Activated CD4-positive, alpha-beta T cell treated with anti-CD3 and anti-CD28 coated beads, Interleukin-2, amount 10 ng/mL, durations not matched to agents 24 days and 14 days (primary cell): ENCODE measurements at regions not wholly inside any gene's neighbourhood (a gene's known extent, or its start where the extent isn't known, plus 50 kb on each side); places are given as distances from the start of the nearest gene placed in this dataset.

Experiments used
- DNase-seq: peaks from one replicate; pipeline ENCODE4 v3.0.0; 2022
- H3K27ac Mint-ChIP-seq: one replicate; pipeline ENCODE4 v1.8.0; 2022; ENCODE audit warnings: mild to moderate bottlenecking, mixed read lengths
- H3K27me3 Mint-ChIP-seq: one replicate; pipeline ENCODE4 v1.8.0; 2022; ENCODE audit warnings: mixed read lengths
- H3K36me3 Mint-ChIP-seq: one replicate; pipeline ENCODE4 v1.8.0; 2022; ENCODE audit warnings: low read depth, mild to moderate bottlenecking, mixed read lengths
- H3K4me1 Mint-ChIP-seq: one replicate; pipeline ENCODE4 v1.8.0; 2021; ENCODE audit warnings: mixed read lengths
- H3K4me3 Mint-ChIP-seq: one replicate; pipeline ENCODE4 v1.8.0; 2022; ENCODE audit warnings: mild to moderate bottlenecking, moderate library complexity, mixed read lengths
- H3K9me3 Mint-ChIP-seq: one replicate; pipeline ENCODE4 v1.8.0; 2021; ENCODE audit warnings: mixed read lengths
- intact Hi-C: fragments of 100-400 bp; cut with micrococcal nuclease; formaldehyde crosslinking; loops from one replicate; pipeline ENCODE4 v1.15.1; 2023

DNA sequence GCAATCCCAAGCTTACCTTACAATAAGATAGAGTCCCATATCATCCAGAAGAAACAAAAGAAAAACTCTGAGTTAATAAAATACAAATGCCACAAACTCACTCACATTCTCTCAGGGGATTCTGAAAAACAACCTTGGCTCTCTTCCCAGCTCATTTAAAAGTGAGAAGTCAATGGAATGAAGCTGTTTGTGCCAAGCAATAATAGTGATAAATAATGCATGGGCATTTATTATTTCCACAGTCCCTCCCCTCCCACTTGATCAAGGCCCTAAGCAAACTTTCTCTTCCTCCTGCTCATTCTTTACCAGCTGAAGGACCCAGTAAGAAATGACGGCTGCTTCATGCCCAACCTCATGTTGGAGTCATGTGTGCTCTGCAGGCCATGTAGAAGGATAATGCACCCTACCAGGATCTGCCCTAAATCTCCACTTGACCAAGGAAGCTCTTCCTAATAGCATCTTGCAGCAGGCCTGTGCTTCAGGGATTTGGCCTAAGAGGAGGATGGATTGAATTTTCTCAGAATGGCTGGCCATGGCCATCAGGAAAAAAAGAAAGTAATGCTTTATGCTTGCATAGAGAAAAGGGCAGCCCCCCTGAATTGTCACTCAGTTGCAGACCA is 451.3 kb downstream of the GPAM start:
- Mint-ChIP-seq H3K4me3 (no peak overlapping the region), H3K27ac (no peak overlapping the region), H3K4me1 (no peaks in the 10 kb centered on the region), H3K27me3 (no peaks in the 10 kb centered on the region), H3K36me3 (no peaks in the 10 kb centered on the region), H3K9me3 (no peaks in the 10 kb centered on the region)
- intact Hi-C loops: no loop called here
- DNase-seq: no peak

DNA sequence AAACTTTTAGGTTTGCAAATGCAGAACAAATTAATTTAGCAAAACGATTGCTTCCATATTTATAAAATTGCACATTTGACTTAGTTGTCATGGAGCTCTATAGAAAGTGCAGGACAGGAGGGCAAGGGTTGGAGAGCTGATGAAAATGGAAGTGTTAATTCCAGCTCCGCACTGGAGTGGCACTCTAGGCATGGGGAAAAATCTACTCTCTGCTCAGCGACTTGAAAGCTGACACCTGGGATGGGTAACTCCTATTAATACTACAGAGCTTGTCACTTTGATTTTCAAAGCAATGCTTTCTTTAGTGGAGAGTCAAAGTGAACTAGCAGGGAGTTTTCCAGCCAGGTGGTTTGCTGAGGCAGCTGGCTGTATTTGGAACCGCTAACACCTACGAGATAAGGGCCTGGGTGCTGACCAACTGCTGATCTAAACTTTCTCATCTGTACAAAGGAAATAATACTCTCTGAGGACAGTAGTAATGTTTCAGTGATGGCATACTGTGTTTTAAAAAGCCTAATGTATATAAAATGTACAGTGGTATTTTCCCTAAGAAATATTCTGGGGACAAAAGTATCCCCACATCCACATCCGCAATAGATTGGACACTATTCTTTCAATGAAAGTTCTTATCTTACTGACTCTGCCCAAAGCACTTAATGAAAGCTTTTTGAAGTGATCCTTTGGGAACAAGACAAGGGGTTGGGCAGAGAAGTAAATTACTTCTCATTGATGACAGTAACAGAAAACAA is 444.3 kb downstream of the GPAM start:
- DNase-seq: no peak
- no peak overlapping the region for H3K4me3 Mint-ChIP-seq
- intact Hi-C loops: no loop called here
- no peak overlapping the region for H3K27ac Mint-ChIP-seq
- no peaks in the 10 kb centered on the region for H3K36me3 Mint-ChIP-seq
- no peaks in the 10 kb centered on the region for H3K4me1 Mint-ChIP-seq
- H3K9me3 Mint-ChIP-seq: no peaks in the 10 kb centered on the region
- no peaks in the 10 kb centered on the region for H3K27me3 Mint-ChIP-seq

DNA sequence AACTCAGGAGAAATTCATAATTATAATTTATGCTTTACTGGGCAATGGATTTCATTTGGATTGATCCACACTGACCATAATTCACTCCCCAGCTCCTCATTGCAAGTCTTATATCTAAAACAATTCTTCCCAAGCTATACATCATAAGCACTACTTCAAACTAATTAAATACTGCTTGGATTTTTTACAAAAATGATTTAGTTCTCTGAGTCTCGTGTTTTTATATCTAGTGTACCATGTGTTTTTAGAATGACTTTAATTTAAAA is 443.8 kb downstream of the GPAM start:
- intact Hi-C loops: no loop called here
- Mint-ChIP-seq H3K27ac (no peak overlapping the region), H3K4me3 (no peak overlapping the region), H3K36me3 (no peaks in the 10 kb centered on the region), H3K4me1 (no peaks in the 10 kb centered on the region), H3K9me3 (no peaks in the 10 kb centered on the region), H3K27me3 (no peaks in the 10 kb centered on the region)
- no peak for DNase-seq

DNA sequence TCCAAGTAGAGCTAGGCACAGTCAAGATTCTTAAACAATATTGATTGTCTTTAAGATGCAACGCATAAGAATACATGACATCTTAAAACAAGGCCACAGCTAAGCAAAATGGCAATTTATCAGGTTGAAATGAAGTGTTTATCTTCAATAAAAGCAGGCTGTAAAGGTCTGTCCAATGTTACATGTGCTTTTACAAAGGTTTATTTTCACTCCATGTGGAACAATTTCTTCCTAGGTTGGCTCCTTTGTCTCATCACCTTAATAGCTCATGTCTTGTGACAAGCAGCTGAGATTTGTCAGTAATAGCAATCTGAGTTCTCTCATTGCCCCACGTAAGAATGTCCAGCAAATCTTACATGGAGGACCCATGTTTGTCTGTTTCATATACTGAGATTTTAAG is 437.6 kb downstream of the GPAM start:
- H3K4me3 Mint-ChIP-seq: no peak overlapping the region
- no peaks in the 10 kb centered on the region for H3K4me1 Mint-ChIP-seq
- no peaks in the 10 kb centered on the region for H3K9me3 Mint-ChIP-seq
- no peak for DNase-seq
- H3K27ac Mint-ChIP-seq: no peak overlapping the region
- H3K27me3 Mint-ChIP-seq: no peaks in the 10 kb centered on the region
- intact Hi-C loops: no loop called here
- no peaks in the 10 kb centered on the region for H3K36me3 Mint-ChIP-seq

DNA sequence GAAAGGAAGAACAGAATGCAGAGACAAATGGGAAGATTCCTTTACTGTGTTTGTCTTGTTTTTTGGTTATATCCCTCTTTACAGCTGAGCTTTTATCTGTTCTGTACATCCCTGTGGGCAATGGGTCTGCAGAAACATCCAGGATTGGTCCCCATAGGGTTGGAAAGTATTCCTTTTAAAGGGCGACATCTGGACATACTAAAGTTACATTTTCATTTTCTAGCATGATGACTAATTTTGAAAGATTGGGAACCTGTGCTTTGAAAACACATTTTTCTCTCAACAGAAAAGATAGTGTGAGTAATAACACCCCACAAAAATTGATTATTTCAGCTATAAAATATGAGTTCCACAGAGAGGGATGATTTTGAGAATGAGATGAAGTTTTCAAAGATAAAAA is 435.8 kb downstream of the GPAM start:
- H3K27ac Mint-ChIP-seq: no peak overlapping the region
- no peaks in the 10 kb centered on the region for H3K36me3 Mint-ChIP-seq
- intact Hi-C loops: no loop called here
- H3K4me1 Mint-ChIP-seq: no peaks in the 10 kb centered on the region
- no peaks in the 10 kb centered on the region for H3K27me3 Mint-ChIP-seq
- no peak overlapping the region for H3K4me3 Mint-ChIP-seq
- no peaks in the 10 kb centered on the region for H3K9me3 Mint-ChIP-seq
- DNase-seq: no peak

DNA sequence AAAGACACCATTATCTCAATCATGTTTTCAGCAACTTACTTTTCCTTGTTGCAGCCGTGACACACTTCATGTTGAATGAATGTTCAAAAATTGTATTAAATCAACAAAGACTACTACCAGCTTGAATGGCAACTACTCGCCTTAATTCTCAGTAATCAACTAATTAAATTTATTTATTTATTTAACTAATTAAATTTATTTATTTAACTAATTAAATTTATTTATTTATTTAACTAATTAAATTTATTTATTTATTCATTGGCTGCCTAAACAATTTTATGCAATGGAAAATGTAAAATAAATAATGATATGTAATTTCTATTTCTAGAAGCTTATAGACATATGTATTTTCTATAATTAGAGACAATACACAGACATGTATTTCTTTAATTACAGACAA is 435.4 kb downstream of the GPAM start:
- no peak overlapping the region for H3K27ac Mint-ChIP-seq
- intact Hi-C loops: no loop called here
- no peaks in the 10 kb centered on the region for H3K4me1 Mint-ChIP-seq
- no peaks in the 10 kb centered on the region for H3K27me3 Mint-ChIP-seq
- no peak overlapping the region for H3K4me3 Mint-ChIP-seq
- no peaks in the 10 kb centered on the region for H3K36me3 Mint-ChIP-seq
- no peaks in the 10 kb centered on the region for H3K9me3 Mint-ChIP-seq
- DNase-seq: no peak

DNA sequence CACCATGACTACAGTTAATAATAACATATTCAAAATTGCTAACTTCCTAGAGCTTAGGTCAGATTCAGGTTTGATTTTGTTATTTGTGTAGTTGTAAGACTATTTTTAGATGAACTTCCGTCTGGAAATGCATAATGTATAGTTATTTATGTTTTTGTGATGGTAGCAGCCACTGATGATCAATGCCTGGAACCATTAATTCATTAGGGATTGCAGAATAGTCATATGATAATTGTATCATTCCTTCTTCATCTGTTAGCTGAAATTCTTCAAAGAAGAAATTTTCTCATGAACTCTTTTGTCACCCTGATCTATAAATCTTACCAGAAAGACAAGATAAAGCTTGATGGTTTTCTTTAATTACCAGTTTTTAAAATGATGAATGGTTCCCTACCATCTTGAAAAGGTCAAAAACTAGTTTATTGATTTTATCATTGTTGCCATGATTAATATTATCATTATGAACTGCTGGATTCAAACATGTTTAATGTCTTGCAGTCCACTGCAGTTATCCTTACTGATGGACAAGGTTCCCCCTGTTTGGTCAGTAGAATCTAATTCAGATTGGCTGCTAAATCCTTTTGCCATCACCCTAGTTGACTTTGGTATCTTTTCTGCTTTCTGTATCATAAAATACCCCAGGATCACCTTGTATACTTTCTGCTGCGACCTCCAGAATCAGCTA is 433.3 kb downstream of the GPAM start:
- H3K36me3 Mint-ChIP-seq: no peaks in the 10 kb centered on the region

DNA sequence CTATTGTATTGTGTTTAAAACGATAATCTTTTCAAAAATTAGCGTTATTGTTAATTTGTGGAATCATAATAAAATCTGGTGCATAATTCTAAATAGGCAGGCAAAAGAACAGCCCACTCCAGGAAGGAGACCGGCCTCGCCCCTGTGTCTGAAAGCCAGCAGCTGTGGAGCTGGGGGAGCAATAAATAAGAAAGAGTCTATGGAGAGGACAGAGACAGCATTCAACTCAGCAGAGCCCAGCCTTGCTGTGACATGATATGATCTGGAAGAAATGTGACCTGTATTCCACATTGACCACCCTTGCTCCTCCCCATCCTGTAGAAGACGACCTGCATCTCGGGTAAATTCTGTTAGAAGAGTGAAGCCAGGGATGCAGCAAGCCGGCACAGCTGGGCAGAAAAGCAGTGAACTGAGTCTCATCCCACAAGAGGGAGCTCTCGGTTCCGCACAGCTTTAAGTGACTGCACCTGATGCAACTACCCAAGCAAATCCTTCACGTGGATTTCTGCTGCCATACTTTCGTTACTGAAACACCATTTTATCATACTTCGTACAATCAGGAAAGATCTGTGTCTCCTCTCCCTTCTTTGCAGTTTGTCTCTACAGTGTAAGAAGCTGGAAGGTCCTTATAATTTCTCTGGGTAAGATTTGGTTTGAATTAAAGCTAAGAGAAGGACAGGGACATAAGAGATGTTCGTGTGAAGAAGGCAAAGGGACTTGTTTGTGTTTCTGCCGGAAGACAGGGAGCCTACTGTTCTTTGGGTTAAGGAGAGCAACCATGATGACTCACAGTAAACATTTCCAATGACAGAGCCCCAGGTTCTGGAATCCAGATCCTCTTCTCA is 427.1 kb downstream of the GPAM start:
- Mint-ChIP-seq H3K4me1 (no peaks in the 10 kb centered on the region), H3K36me3 (no peaks in the 10 kb centered on the region), H3K27me3 (no peaks in the 10 kb centered on the region), H3K27ac (no peak overlapping the region), H3K4me3 (no peak overlapping the region), H3K9me3 (no peaks in the 10 kb centered on the region)
- intact Hi-C loops: no loop called here
- DNase-seq: peak; percentile 57

More for the DNA sequence above, 433.3 kb downstream of the GPAM start:
- no peaks in the 10 kb centered on the region for H3K4me1 Mint-ChIP-seq
- H3K4me3 Mint-ChIP-seq: no peak overlapping the region
- no peaks in the 10 kb centered on the region for H3K27me3 Mint-ChIP-seq
- no peak overlapping the region for H3K27ac Mint-ChIP-seq
- H3K9me3 Mint-ChIP-seq: no peaks in the 10 kb centered on the region
- DNase-seq: no peak
- intact Hi-C loops: no loop called here

DNA sequence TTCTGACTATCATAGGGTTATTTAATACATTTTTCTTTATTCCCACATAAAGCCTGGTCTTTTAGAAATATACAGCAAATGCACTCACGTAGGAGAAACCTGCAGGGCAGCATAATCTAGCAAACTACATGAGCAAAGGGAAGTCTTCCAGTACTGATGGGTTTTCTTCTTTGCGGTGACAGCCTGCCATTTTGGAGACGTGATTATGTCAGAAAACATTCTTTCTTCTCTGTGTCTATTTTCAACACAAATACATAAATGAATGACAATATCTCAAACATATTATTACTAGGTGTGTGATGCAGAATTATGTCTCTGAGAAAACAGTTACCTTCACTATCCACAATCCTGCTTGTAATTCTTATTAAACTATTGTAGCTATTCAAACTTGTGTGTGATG is 425.0 kb downstream of the GPAM start:
- Mint-ChIP-seq H3K27ac (no peak overlapping the region), H3K4me3 (no peak overlapping the region), H3K27me3 (no peaks in the 10 kb centered on the region), H3K4me1 (no peaks in the 10 kb centered on the region), H3K36me3 (no peaks in the 10 kb centered on the region), H3K9me3 (no peaks in the 10 kb centered on the region)
- DNase-seq: no peak
- intact Hi-C loops: no loop called here

DNA sequence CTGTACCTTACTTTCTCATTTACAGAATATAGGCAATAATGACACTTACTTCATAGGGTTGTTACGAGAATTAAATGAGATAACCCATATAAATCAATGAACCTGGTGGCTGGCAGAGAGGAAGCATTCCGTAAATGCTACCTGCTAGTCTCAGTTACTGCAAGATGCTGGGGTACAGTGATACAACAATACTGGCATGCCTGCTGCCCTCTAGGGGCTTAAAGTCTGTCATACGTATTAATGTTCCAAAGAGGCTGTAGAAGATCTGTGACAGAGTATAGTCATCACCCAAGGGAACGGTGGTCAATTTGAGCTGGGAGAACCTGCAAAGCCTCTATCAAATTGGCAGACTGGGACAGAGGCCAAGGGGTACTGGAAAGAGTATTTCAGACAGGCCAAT is 421.5 kb downstream of the GPAM start:
- no peaks in the 10 kb centered on the region for H3K27me3 Mint-ChIP-seq
- intact Hi-C loops: no loop called here
- no peaks in the 10 kb centered on the region for H3K36me3 Mint-ChIP-seq
- peak; percentile 44 for DNase-seq
- H3K4me1 Mint-ChIP-seq: no peaks in the 10 kb centered on the region
- no peaks in the 10 kb centered on the region for H3K9me3 Mint-ChIP-seq
- no peak overlapping the region for H3K27ac Mint-ChIP-seq
- no peak overlapping the region for H3K4me3 Mint-ChIP-seq

DNA sequence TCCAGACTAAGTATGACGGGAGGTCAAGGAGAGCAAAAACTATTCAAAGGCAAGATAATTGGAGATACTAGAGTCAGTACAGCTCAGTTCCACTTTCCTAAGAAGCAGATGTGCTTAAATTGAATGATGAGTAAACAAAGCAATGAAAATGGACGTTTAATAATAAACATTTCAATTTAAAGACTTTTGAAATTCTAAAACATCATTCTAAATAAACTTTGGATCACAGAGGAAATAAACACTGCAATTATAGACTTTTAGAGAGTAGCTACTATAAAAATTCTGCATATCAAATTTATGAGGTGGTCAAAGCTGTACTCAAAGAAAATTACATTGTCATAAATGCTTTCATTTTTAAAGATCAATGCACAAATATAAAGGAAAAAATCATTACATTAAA is 418.3 kb downstream of the GPAM start:
- no peak overlapping the region for H3K27ac Mint-ChIP-seq
- H3K36me3 Mint-ChIP-seq: no peaks in the 10 kb centered on the region
- no peak for DNase-seq
- no peak overlapping the region for H3K4me3 Mint-ChIP-seq
- intact Hi-C loops: no loop called here
- no peaks in the 10 kb centered on the region for H3K9me3 Mint-ChIP-seq
- H3K4me1 Mint-ChIP-seq: no peaks in the 10 kb centered on the region
- no peaks in the 10 kb centered on the region for H3K27me3 Mint-ChIP-seq

DNA sequence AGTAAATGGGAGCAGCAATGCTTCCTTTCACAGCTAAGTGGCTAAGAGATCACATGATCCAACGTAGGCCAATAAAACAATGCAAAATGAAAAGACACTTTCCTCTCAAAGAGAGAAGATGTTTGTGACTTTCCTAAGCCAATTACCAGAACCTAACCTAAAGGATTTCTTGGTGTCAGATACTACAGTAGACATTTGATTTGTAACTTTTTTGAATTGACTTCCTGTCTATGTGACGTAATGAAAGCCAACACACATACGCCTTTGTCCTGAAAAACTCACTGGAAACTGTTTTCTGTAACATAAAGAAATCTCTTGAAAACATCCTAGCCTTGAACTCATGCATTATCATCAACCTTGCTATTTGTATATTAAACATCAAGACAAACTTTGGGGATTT is 417.1 kb downstream of the GPAM start:
- H3K27ac Mint-ChIP-seq: no peak overlapping the region
- no peak for DNase-seq
- H3K4me1 Mint-ChIP-seq: no peaks in the 10 kb centered on the region
- no peak overlapping the region for H3K4me3 Mint-ChIP-seq
- no peaks in the 10 kb centered on the region for H3K27me3 Mint-ChIP-seq
- intact Hi-C loops: no loop called here
- H3K36me3 Mint-ChIP-seq: no peaks in the 10 kb centered on the region
- no peaks in the 10 kb centered on the region for H3K9me3 Mint-ChIP-seq

DNA sequence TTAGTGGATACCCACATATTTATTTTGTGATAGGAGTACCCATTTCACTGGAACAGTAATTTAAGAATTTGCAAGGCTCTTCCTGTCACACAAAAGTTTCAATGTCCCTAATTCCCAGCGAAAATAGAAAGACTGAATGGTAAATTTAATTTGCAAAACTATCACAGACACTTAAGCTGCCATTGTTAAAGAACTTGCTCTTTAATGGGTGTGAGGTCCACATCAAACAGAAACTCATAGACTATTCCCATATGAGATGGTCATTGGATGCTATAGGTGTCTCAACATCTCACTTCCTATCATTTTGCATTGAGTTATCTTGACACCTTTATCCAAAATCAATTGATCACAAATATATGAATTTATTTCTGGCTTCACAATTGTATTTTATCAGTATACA is 415.9 kb downstream of the GPAM start:
- Mint-ChIP-seq H3K27me3 (no peaks in the 10 kb centered on the region), H3K36me3 (no peaks in the 10 kb centered on the region), H3K9me3 (no peaks in the 10 kb centered on the region), H3K4me1 (no peaks in the 10 kb centered on the region), H3K27ac (no peak overlapping the region), H3K4me3 (no peak overlapping the region)
- intact Hi-C loops: no loop called here
- DNase-seq: no peak

DNA sequence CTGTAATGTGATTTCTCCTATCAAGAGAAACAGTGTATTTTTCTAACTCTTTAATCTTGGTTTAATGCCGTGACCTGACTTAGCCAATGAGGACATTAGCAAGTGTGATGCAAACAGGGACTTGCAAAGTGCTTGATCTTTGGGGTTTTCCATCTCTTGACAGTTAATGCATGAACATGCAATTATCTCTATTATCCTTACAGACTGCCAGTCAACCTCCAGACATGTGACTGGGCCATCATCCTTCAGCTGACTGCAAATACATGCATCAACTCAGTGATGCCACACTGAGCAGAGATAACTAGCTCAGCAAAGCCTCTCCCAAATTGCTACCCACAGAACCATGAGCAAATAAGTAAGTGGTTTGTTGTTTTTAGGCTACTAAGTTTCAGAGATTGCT is 409.6 kb downstream of the GPAM start:
- DNase-seq: no peak
- H3K4me1 Mint-ChIP-seq: no peaks in the 10 kb centered on the region
- intact Hi-C loops: no loop called here
- H3K9me3 Mint-ChIP-seq: no peaks in the 10 kb centered on the region
- H3K36me3 Mint-ChIP-seq: no peaks in the 10 kb centered on the region
- H3K27me3 Mint-ChIP-seq: no peaks in the 10 kb centered on the region
- no peak overlapping the region for H3K4me3 Mint-ChIP-seq
- no peak overlapping the region for H3K27ac Mint-ChIP-seq
